ENCODE measurements at regions not wholly inside any gene's neighbourhood (a gene's known extent, or its start where the extent isn't known, plus 50 kb on each side); places are given as distances from the start of the nearest gene placed in this dataset.

DNA sequence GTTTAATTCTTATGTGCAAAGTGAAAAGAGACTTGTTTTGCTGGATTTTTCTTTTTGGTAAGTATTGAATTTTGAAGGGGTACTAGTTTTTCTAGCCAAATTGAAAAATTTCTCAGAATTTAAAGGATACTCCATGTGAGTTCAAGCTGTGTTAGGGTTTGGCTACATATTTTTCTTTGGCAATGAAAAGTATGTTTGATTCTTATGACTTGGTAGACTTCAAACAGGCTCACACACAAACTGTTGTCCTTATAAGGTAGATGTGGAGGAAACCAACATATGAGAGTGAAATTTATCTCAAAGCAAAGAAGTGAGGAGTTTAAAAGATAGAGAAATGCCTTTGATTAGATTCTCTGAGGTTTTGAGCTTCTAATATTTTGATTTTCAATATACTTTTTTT, 356.7 kb downstream of the BCKDHB start:
- no peak for DNase-seq (ENCODE audit: low read depth, low spot score)
- H3K4me3 ChIP-seq (ENCODE audit: low read depth, low read length): no peak overlapping the region
- TF ChIP-seq, protein P1, sequence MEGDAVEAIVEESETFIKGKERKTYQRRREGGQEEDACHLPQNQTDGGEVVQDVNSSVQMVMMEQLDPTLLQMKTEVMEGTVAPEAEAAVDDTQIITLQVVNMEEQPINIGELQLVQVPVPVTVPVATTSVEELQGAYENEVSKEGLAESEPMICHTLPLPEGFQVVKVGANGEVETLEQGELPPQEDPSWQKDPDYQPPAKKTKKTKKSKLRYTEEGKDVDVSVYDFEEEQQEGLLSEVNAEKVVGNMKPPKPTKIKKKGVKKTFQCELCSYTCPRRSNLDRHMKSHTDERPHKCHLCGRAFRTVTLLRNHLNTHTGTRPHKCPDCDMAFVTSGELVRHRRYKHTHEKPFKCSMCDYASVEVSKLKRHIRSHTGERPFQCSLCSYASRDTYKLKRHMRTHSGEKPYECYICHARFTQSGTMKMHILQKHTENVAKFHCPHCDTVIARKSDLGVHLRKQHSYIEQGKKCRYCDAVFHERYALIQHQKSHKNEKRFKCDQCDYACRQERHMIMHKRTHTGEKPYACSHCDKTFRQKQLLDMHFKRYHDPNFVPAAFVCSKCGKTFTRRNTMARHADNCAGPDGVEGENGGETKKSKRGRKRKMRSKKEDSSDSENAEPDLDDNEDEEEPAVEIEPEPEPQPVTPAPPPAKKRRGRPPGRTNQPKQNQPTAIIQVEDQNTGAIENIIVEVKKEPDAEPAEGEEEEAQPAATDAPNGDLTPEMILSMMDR (IDR thresholded peaks at IDR 0.05; ENCODE audit: low read depth, low read length): no peak
- in situ Hi-C loops (cut with HindIII; ENCODE audit: low sequenced_read_pairs): no loop called here

DNA sequence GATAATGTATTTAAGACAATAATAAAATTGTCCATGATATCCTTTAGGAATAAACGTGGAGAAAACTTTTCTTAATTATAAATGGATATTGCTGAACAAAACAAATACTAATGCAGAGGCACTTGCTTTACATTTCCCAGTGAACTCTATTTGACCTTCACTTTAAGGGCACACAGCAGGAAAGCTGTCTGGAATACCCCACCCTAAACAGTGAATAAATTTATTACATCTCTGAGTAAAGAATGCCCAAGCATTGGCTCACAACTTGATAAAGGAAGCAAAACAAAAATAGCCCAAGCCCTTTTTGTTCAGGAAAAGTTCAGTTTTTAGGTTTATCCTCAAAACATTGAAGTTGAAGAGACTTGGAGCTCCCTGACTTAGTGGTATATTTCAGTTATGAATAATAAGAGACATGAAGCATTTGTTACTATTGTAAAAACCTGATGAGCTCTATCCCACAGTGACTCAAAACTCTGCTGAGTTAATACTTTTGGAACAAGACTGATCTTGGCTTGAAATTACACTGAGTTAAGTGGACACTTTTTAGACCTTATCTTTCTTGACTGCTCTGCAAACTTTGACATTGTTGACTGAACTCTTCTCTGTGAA, 353.9 kb downstream of the BCKDHB start:
- H3K4me3 ChIP-seq (ENCODE audit: low read depth, low read length): no peak overlapping the region
- TF ChIP-seq, protein P1 (IDR thresholded peaks at IDR 0.05; ENCODE audit: low read depth, low read length): no peak
- peak; percentile 60 for DNase-seq (ENCODE audit: low read depth, low spot score)
- in situ Hi-C loops (cut with HindIII; ENCODE audit: low sequenced_read_pairs): no loop called here

DNA sequence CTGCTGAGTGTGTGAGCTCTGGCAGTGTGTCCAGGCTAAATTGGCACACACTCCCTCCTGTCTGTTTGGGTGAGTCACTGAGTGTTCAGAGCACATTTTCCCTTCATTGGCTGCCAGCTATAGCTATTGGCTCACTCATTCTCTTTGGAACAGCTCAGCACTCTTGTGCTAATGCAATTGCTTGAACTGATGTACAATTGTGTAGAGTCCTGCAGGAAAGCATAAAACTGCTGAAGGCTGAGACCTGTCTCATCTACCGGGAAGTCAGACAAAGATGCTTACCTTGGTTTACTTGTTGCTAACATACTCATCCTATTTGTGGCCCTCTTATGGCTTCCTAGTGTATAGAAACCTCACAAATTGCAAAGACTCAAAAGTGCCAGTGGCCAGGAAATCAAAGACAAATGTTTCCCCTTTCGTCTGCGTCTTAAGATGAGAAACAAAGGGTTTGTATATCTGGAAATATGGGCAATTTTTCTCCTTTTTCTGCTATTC, 351.0 kb downstream of the BCKDHB start:
- TF ChIP-seq, protein P1 (IDR thresholded peaks at IDR 0.05; ENCODE audit: low read depth, low read length): no peak
- no peak overlapping the region for H3K4me3 ChIP-seq (ENCODE audit: low read depth, low read length)
- peak; percentile 96 for DNase-seq (ENCODE audit: low read depth, low spot score)
- in situ Hi-C loops (cut with HindIII; ENCODE audit: low sequenced_read_pairs): no loop called here

DNA sequence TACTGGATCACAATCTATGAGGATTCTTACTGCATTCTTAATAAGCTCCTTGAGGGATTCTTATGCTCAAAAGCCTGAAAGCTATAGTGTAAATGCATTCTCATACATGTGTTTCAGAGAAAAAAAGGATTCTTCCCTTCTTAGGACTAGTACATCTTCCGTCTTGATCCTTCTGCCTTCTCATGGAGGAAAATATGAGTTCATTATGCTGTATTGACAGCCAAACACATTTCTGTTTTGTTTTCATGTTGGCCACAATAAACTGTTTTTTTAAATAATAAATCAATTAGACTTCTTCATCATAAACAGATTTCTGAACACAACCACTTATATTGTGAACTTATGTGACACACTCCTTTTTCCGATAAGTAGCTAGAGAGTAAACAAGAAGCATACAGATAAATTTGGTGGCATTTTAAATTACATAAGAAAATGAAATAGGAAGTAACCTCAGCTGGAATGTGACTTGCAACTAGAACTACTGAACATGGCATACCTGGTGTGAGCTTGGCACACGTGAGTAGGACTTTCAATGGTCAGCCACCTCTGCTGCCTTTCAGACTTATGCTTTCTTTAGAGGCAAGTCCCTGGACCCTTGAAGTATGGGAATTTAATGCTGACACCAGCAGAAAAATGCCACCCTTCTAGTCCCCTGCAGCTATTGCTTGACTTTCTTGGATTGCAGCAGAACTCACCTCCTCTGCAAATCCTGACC, 350.4 kb downstream of the BCKDHB start:
- TF ChIP-seq, protein P1 (IDR thresholded peaks at IDR 0.05; ENCODE audit: low read depth, low read length): no peak
- H3K4me3 ChIP-seq (ENCODE audit: low read depth, low read length): no peak overlapping the region
- no peak for DNase-seq (ENCODE audit: low read depth, low spot score)
- in situ Hi-C loops (cut with HindIII; ENCODE audit: low sequenced_read_pairs): no loop called here

DNA sequence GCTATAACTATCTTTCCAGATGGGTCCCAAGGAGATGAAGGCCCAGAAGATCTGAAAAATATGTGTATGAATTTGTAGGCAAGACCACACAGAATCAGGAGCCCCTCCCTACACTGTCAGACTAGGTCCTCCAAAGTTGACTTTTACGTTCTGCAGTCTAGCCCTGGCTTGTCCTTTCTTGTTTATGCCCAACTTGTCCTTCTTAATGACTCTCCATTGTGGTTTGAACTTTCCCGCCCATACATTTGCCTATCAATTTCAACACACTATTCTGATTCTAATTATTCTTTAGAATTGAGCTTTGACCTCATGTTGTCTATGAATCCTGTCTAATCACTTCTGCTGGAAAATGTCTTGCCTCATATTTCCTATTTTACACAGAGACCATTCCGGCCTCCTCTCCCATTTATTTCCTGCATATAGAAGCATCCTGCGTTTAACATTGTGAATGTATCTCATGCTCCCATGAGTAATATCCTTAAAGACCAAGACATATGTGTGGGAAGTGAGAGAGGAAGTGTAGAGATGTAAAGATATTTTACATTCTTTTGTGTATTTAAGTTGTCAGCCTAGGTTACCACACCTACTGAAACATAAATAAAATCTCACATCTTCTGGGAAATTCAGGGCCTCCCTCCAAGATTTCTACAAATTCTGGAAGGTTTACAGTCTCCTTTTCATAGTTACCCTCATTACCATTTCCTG, 348.3 kb downstream of the BCKDHB start:
- in situ Hi-C loops (cut with HindIII; ENCODE audit: low sequenced_read_pairs): no loop called here
- no peak overlapping the region for H3K4me3 ChIP-seq (ENCODE audit: low read depth, low read length)
- TF ChIP-seq, protein P1 (IDR thresholded peaks at IDR 0.05; ENCODE audit: low read depth, low read length): no peak
- DNase-seq (ENCODE audit: low read depth, low spot score): no peak

DNA sequence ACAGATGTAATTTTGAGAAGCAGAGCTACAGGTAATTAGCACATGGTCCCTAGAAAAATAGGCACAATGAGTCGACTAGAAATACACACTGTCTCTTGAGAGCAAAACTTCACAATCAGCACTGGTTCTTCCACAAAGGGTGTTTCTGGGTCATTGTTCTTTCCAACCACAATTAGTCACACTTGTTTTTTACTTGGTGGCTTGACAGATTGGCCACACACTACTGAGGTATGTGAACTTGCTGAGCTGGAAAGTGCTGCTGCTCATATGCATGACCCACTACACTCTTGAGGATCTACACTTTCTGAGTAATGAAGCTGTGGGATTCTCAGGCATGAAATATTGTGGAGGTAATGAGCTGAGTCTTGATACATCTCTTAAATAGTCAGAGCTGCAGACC, 347.7 kb downstream of the BCKDHB start:
- H3K4me3 ChIP-seq (ENCODE audit: low read depth, low read length): no peak overlapping the region
- DNase-seq (ENCODE audit: low read depth, low spot score): peak; percentile 94
- in situ Hi-C loops (cut with HindIII; ENCODE audit: low sequenced_read_pairs): no loop called here
- TF ChIP-seq, protein P1 (IDR thresholded peaks at IDR 0.05; ENCODE audit: low read depth, low read length): no peak
